ENCODE measurements at regions not wholly inside any gene's neighbourhood (a gene's known extent, or its start where the extent isn't known, plus 50 kb on each side); places are given as distances from the start of the nearest gene placed in this dataset.

DNA sequence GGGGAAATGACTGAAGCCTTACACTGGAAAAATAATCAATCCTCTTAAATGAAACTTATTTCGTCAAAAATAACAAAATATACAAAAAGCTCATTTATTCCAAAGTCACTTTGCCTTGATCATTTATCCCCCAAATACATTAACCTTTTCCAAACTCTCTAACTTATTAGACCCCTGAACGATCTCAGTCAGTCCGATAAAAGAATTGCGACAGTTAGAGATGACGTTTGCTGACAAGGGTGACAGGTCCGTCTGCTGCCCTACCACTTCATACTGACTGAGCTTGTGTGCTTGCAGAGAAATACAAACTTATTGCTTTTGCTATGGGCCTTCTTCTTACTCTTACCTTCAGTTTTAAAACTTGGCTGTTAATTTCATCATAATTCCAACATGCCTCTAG is 169.7 kb downstream of the ZDHHC21 start:
- TF ChIP-seq JUNB (IDR thresholded peaks at IDR 0.05; ENCODE audit: unreplicated experiment) = no peak
- TF ChIP-seq, protein P1, sequence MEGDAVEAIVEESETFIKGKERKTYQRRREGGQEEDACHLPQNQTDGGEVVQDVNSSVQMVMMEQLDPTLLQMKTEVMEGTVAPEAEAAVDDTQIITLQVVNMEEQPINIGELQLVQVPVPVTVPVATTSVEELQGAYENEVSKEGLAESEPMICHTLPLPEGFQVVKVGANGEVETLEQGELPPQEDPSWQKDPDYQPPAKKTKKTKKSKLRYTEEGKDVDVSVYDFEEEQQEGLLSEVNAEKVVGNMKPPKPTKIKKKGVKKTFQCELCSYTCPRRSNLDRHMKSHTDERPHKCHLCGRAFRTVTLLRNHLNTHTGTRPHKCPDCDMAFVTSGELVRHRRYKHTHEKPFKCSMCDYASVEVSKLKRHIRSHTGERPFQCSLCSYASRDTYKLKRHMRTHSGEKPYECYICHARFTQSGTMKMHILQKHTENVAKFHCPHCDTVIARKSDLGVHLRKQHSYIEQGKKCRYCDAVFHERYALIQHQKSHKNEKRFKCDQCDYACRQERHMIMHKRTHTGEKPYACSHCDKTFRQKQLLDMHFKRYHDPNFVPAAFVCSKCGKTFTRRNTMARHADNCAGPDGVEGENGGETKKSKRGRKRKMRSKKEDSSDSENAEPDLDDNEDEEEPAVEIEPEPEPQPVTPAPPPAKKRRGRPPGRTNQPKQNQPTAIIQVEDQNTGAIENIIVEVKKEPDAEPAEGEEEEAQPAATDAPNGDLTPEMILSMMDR (conservative IDR thresholded peaks at IDR 0.05; ENCODE audit: low read depth in 2 of 2) = no peak
- no peak for TF ChIP-seq STAT1 (IDR thresholded peaks at IDR 0.05; ENCODE audit: unreplicated experiment)
- no peak for TF ChIP-seq EZH2 (IDR thresholded peaks at IDR 0.05; ENCODE audit: low read depth, unreplicated experiment)
- TF ChIP-seq, protein P2, sequence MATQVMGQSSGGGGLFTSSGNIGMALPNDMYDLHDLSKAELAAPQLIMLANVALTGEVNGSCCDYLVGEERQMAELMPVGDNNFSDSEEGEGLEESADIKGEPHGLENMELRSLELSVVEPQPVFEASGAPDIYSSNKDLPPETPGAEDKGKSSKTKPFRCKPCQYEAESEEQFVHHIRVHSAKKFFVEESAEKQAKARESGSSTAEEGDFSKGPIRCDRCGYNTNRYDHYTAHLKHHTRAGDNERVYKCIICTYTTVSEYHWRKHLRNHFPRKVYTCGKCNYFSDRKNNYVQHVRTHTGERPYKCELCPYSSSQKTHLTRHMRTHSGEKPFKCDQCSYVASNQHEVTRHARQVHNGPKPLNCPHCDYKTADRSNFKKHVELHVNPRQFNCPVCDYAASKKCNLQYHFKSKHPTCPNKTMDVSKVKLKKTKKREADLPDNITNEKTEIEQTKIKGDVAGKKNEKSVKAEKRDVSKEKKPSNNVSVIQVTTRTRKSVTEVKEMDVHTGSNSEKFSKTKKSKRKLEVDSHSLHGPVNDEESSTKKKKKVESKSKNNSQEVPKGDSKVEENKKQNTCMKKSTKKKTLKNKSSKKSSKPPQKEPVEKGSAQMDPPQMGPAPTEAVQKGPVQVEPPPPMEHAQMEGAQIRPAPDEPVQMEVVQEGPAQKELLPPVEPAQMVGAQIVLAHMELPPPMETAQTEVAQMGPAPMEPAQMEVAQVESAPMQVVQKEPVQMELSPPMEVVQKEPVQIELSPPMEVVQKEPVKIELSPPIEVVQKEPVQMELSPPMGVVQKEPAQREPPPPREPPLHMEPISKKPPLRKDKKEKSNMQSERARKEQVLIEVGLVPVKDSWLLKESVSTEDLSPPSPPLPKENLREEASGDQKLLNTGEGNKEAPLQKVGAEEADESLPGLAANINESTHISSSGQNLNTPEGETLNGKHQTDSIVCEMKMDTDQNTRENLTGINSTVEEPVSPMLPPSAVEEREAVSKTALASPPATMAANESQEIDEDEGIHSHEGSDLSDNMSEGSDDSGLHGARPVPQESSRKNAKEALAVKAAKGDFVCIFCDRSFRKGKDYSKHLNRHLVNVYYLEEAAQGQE (IDR thresholded peaks at IDR 0.05; ENCODE audit: unreplicated experiment) = no peak
- no peak for TF ChIP-seq POLR2AphosphoS5 (IDR thresholded peaks at IDR 0.05; ENCODE audit: low read depth)
- TF ChIP-seq EZH2phosphoT487 (IDR thresholded peaks at IDR 0.05; ENCODE audit: unreplicated experiment) = no peak
- TF ChIP-seq, protein P3, sequence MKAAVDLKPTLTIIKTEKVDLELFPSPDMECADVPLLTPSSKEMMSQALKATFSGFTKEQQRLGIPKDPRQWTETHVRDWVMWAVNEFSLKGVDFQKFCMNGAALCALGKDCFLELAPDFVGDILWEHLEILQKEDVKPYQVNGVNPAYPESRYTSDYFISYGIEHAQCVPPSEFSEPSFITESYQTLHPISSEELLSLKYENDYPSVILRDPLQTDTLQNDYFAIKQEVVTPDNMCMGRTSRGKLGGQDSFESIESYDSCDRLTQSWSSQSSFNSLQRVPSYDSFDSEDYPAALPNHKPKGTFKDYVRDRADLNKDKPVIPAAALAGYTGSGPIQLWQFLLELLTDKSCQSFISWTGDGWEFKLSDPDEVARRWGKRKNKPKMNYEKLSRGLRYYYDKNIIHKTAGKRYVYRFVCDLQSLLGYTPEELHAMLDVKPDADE (IDR thresholded peaks at IDR 0.05) = no peak
- TF ChIP-seq ZNF331 (CRISPR knock-in tag; IDR thresholded peaks at IDR 0.05; ENCODE audit: low read depth) = no peak
- TF ChIP-seq CREB1 (CRISPR knock-in tag; IDR thresholded peaks at IDR 0.05; ENCODE audit: low read depth) = no peak
- TF ChIP-seq, protein P4, sequence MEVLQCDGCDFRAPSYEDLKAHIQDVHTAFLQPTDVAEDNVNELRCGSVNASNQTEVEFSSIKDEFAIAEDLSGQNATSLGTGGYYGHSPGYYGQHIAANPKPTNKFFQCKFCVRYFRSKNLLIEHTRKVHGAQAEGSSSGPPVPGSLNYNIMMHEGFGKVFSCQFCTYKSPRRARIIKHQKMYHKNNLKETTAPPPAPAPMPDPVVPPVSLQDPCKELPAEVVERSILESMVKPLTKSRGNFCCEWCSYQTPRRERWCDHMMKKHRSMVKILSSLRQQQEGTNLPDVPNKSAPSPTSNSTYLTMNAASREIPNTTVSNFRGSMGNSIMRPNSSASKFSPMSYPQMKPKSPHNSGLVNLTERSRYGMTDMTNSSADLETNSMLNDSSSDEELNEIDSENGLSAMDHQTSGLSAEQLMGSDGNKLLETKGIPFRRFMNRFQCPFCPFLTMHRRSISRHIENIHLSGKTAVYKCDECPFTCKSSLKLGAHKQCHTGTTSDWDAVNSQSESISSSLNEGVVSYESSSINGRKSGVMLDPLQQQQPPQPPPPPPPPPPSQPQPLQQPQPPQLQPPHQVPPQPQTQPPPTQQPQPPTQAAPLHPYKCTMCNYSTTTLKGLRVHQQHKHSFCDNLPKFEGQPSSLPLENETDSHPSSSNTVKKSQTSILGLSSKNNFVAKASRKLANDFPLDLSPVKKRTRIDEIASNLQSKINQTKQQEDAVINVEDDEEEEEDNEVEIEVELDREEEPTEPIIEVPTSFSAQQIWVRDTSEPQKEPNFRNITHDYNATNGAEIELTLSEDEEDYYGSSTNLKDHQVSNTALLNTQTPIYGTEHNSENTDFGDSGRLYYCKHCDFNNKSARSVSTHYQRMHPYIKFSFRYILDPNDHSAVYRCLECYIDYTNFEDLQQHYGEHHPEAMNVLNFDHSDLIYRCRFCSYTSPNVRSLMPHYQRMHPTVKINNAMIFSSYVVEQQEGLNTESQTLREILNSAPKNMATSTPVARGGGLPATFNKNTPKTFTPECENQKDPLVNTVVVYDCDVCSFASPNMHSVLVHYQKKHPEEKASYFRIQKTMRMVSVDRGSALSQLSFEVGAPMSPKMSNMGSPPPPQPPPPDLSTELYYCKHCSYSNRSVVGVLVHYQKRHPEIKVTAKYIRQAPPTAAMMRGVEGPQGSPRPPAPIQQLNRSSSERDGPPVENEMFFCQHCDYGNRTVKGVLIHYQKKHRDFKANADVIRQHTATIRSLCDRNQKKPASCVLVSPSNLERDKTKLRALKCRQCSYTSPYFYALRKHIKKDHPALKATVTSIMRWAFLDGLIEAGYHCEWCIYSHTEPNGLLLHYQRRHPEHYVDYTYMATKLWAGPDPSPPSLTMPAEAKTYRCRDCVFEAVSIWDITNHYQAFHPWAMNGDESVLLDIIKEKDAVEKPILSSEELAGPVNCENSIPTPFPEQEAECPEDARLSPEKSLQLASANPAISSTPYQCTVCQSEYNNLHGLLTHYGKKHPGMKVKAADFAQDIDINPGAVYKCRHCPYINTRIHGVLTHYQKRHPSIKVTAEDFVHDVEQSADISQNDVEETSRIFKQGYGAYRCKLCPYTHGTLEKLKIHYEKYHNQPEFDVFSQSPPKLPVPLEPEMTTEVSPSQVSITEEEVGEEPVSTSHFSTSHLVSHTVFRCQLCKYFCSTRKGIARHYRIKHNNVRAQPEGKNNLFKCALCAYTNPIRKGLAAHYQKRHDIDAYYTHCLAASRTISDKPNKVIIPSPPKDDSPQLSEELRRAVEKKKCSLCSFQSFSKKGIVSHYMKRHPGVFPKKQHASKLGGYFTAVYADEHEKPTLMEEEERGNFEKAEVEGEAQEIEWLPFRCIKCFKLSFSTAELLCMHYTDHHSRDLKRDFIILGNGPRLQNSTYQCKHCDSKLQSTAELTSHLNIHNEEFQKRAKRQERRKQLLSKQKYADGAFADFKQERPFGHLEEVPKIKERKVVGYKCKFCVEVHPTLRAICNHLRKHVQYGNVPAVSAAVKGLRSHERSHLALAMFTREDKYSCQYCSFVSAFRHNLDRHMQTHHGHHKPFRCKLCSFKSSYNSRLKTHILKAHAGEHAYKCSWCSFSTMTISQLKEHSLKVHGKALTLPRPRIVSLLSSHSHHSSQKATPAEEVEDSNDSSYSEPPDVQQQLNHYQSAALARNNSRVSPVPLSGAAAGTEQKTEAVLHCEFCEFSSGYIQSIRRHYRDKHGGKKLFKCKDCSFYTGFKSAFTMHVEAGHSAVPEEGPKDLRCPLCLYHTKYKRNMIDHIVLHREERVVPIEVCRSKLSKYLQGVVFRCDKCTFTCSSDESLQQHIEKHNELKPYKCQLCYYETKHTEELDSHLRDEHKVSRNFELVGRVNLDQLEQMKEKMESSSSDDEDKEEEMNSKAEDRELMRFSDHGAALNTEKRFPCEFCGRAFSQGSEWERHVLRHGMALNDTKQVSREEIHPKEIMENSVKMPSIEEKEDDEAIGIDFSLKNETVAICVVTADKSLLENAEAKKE (CRISPR knock-in tag; IDR thresholded peaks at IDR 0.05) = no peak
- TF ChIP-seq NANOG (IDR thresholded peaks at IDR 0.05; ENCODE audit: borderline replicate concordance) = no peak
